MM.1S (cell line): ENCODE measurements at regions not wholly inside any gene's neighbourhood (a gene's known extent, or its start where the extent isn't known, plus 50 kb on each side); places are given as distances from the start of the nearest gene placed in this dataset.

Experiments used
- DNase-seq: peaks from one replicate; pipeline ENCODE4 v3.0.0-alpha.2; 2015
- H2AFZ ChIP-seq: fragments of 300-600 bp; sonication (generic); 2 replicates; pipeline ENCODE4 v1.6.0; 2016; ENCODE audit warnings: antibody characterized with exemption, low read length
- H3F3A ChIP-seq: fragments of 300-600 bp; sonication (generic); 2 replicates; pipeline ENCODE4 v1.6.1; 2016; ENCODE audit warnings: mild to moderate bottlenecking, antibody characterized with exemption, low read length, moderate library complexity, mixed read lengths; ENCODE audit not compliant: insufficient read depth
- H3K27ac ChIP-seq: fragments of 300-600 bp; sonication (generic); 2 replicates; pipeline ENCODE4 v1.5.1; 2016; ENCODE audit warnings: mild to moderate bottlenecking, low read length
- H3K27me3 ChIP-seq: fragments of 300-600 bp; sonication (generic); replicated peaks from 2 replicates; pipeline ENCODE4 v1.6.0; 2016; ENCODE audit warnings: low read length; ENCODE audit not compliant: insufficient read depth
- H3K36me3 ChIP-seq: fragments of 300-600 bp; sonication (generic); replicated peaks from 2 replicates; pipeline ENCODE4 v1.6.1; 2016; ENCODE audit warnings: mild to moderate bottlenecking, low read length, mixed read lengths; ENCODE audit not compliant: insufficient read depth
- H3K4me1 ChIP-seq: fragments of 300-600 bp; sonication (generic); 2 replicates; pipeline ENCODE4 v1.6.1; 2016; ENCODE audit warnings: low read length, mixed read lengths
- H3K4me2 ChIP-seq: fragments of 300-600 bp; sonication (generic); 2 replicates; pipeline ENCODE4 v1.6.0; 2016; ENCODE audit warnings: low read depth, low read length
- H3K4me3 ChIP-seq: fragments of 300-600 bp; sonication (generic); 2 replicates; pipeline ENCODE4 v1.5.1; 2016; ENCODE audit warnings: low read length, mixed read lengths
- H3K79me2 ChIP-seq: fragments of 300-600 bp; sonication (generic); 2 replicates; pipeline ENCODE4 v1.6.1; 2016; ENCODE audit warnings: mixed run types, low read length, mixed read lengths
- H3K9ac ChIP-seq: fragments of 300-600 bp; sonication (generic); 2 replicates; pipeline ENCODE4 v1.6.1; 2016; ENCODE audit warnings: low read length, mixed read lengths
- H3K9me2 ChIP-seq: fragments of 300-600 bp; sonication (generic); replicated peaks from 2 replicates; pipeline ENCODE4 v1.6.1; 2016; ENCODE audit warnings: mild to moderate bottlenecking, low read length, mixed read lengths; ENCODE audit not compliant: insufficient read depth
- H3K9me3 ChIP-seq: fragments of 300-600 bp; sonication (generic); replicated peaks from 2 replicates; pipeline ENCODE4 v1.6.1; 2016; ENCODE audit warnings: mild to moderate bottlenecking, low read length, mixed read lengths; ENCODE audit not compliant: insufficient read depth
- H4K20me1 ChIP-seq: fragments of 300-600 bp; sonication (generic); 2 replicates; pipeline ENCODE4 v1.6.1; 2016; ENCODE audit warnings: mild to moderate bottlenecking, low read length, moderate library complexity, mixed read lengths; ENCODE audit not compliant: insufficient read depth
- CTCF ChIP-seq: fragments of 300-600 bp; sonication (generic); IDR thresholded peaks from 2 replicates; pipeline ENCODE4 v1.5.1; 2016; ENCODE audit warnings: antibody characterized with exemption, low read length, mixed read lengths
- EZH2 ChIP-seq: fragments of 300-600 bp; sonication (generic); optimal IDR thresholded peaks from 2 replicates; pipeline ENCODE3; 2017; ENCODE audit warnings: low read depth, mild to moderate bottlenecking, antibody characterized with exemption, low read length, mixed read lengths
- EZH2phosphoT487 ChIP-seq: fragments of 300-600 bp; sonication (generic); IDR thresholded peaks from 2 replicates; pipeline ENCODE4 v1.6.1; 2018; ENCODE audit warnings: antibody characterized with exemption, low read length

GRCh38 chr5:81895307-81895706 lies 76.5 kb upstream of the ATG10 start:
- H3F3A ChIP-seq, result no peaks in the 10 kb centered on the region
- no peaks in the 10 kb centered on the region for H3K9me3 ChIP-seq
- no peaks in the 10 kb centered on the region for H3K36me3 ChIP-seq
- H3K4me2 ChIP-seq, result no peak overlapping the region
- H2AFZ ChIP-seq, result no peak overlapping the region
- H4K20me1 ChIP-seq, result no peaks in the 10 kb centered on the region
- H3K9ac ChIP-seq, result no peak overlapping the region
- no peak overlapping the region for H3K27ac ChIP-seq
- H3K4me3 ChIP-seq, result no peak overlapping the region
- no peaks in the 10 kb centered on the region for H3K27me3 ChIP-seq
- DNase-seq, result no peak
- no peaks in the 10 kb centered on the region for H3K9me2 ChIP-seq
- H3K4me1 ChIP-seq, result no peaks in the 10 kb centered on the region
- no peak for TF ChIP-seq CTCF
- TF ChIP-seq EZH2phosphoT487, result no peak
- TF ChIP-seq EZH2, result no peak
- no peaks in the 10 kb centered on the region for H3K79me2 ChIP-seq

- no peaks in the 10 kb centered on the region for H3K79me2 ChIP-seq
- TF ChIP-seq EZH2phosphoT487 (no peak), EZH2 (no peak), CTCF (no peak)
- H3K9me3 ChIP-seq, result no peaks in the 10 kb centered on the region
- H3K4me2 ChIP-seq, result no peak overlapping the region
- no peaks in the 10 kb centered on the region for H3F3A ChIP-seq
- H2AFZ ChIP-seq, result no peak overlapping the region
- no peaks in the 10 kb centered on the region for H3K9me2 ChIP-seq
- no peaks in the 10 kb centered on the region for H3K27me3 ChIP-seq
- H3K36me3 ChIP-seq, result no peaks in the 10 kb centered on the region
- H3K4me3 ChIP-seq, result no peak overlapping the region
- no peaks in the 10 kb centered on the region for H3K4me1 ChIP-seq
- DNase-seq, result no peak
- no peak overlapping the region for H3K27ac ChIP-seq
- no peaks in the 10 kb centered on the region for H4K20me1 ChIP-seq
- no peak overlapping the region for H3K9ac ChIP-seq
Observed at GRCh38 chr5:81893961-81894360, 77.9 kb upstream of the ATG10 start.

- no peak for DNase-seq
Observed at GRCh38 chr5:81884871-81885270, 87.0 kb upstream of the ATG10 start.

GRCh38 chr5:81883371-81883770 lies 88.5 kb upstream of the ATG10 start:
- H3K79me2 ChIP-seq, result no peaks in the 10 kb centered on the region
- H4K20me1 ChIP-seq, result no peaks in the 10 kb centered on the region
- no peak overlapping the region for H2AFZ ChIP-seq

More at GRCh38 chr5:81884871-81885270, 87.0 kb upstream of the ATG10 start:
- H3F3A ChIP-seq, result no peaks in the 10 kb centered on the region
- H3K79me2 ChIP-seq, result no peaks in the 10 kb centered on the region
- no peaks in the 10 kb centered on the region for H3K9me3 ChIP-seq
- no peaks in the 10 kb centered on the region for H4K20me1 ChIP-seq
- no peak overlapping the region for H2AFZ ChIP-seq
- TF ChIP-seq EZH2 (no peak), EZH2phosphoT487 (no peak)
- no peaks in the 10 kb centered on the region for H3K9me2 ChIP-seq
- no peaks in the 10 kb centered on the region for H3K27me3 ChIP-seq
- H3K9ac ChIP-seq, result no peak overlapping the region
- H3K4me1 ChIP-seq, result no peaks in the 10 kb centered on the region
- H3K27ac ChIP-seq, result no peak overlapping the region
- H3K4me3 ChIP-seq, result no peak overlapping the region
- no peaks in the 10 kb centered on the region for H3K36me3 ChIP-seq
- no peak overlapping the region for H3K4me2 ChIP-seq

More at GRCh38 chr5:81883371-81883770, 88.5 kb upstream of the ATG10 start:
- H3F3A ChIP-seq, result no peaks in the 10 kb centered on the region
- H3K36me3 ChIP-seq, result no peaks in the 10 kb centered on the region
- TF ChIP-seq EZH2, result no peak
- H3K4me1 ChIP-seq, result no peaks in the 10 kb centered on the region
- no peak overlapping the region for H3K4me2 ChIP-seq
- no peaks in the 10 kb centered on the region for H3K27me3 ChIP-seq
- no peak overlapping the region for H3K9ac ChIP-seq
- no peaks in the 10 kb centered on the region for H3K9me2 ChIP-seq
- no peak overlapping the region for H3K27ac ChIP-seq
- no peak for DNase-seq
- H3K4me3 ChIP-seq, result no peak overlapping the region
- no peaks in the 10 kb centered on the region for H3K9me3 ChIP-seq
